ENCODE measurements at regions not wholly inside any gene's neighbourhood (a gene's known extent, or its start where the extent isn't known, plus 50 kb on each side); places are given as distances from the start of the nearest gene placed in this dataset.

DNA sequence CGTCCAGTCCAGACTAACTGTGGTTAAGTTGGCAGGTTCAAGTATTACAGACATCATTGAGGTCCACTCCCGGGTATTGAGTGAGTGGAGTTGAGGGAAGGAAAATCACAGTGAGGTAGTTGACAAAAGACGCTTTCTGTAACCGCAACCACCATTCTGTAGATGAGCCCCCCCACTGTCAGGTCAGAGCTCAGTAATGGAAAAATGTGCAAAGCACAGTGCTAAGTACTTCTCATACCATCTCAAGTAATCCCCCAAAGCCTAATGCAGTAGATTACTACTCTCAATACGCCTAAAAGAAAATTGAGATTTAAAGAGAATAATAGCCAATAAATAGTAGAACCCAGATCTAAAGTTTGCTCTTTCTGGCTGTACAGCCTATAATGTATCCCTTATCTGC is 522.8 kb downstream of the LMO4 start:
- Histone ChIP-seq H3K36me3 (ENCODE audit: control insufficient read depth in 4 of 4, insufficient read depth in 3 of 4, low read depth in 1 of 4, low read length in 3 of 4) (no peaks in the 10 kb centered on the region), H3K4me1 (ENCODE audit: control insufficient read depth in 4 of 4, insufficient read depth in 4 of 4, low read length in 3 of 4) (no peaks in the 10 kb centered on the region), H3K27me3 (ENCODE audit: control insufficient read depth in 4 of 4, insufficient read depth in 4 of 4, low read length in 3 of 4) (no peaks in the 10 kb centered on the region), H3K27ac (ENCODE audit: low read depth in 1 of 2, low read length in 2 of 2) (no peak overlapping the region), H3K9me3 (ENCODE audit: control insufficient read depth in 4 of 4, low read length in 3 of 4) (no peaks in the 10 kb centered on the region), H3K4me3 (ENCODE audit: low read depth in 1 of 3, low read length in 3 of 3) (no peak overlapping the region), H3K9ac (ENCODE audit: low read depth in 1 of 2, low read length in 2 of 2) (no peak overlapping the region)
- WGBS = 92% methylated on average over 5 of the region's 5 CpGs
- TF ChIP-seq REST (IDR thresholded peaks at IDR 0.05) (no peak), SP1 (IDR thresholded peaks at IDR 0.05) (no peak), EGR1 (IDR thresholded peaks at IDR 0.05; ENCODE audit: low read depth in 2 of 2) (no peak), RXRA (IDR thresholded peaks at IDR 0.05) (no peak)
- TF ChIP-seq, protein P1, sequence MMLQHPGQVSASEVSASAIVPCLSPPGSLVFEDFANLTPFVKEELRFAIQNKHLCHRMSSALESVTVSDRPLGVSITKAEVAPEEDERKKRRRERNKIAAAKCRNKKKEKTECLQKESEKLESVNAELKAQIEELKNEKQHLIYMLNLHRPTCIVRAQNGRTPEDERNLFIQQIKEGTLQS (IDR thresholded peaks at IDR 0.05) = no peak
- TF ChIP-seq, protein P2, sequence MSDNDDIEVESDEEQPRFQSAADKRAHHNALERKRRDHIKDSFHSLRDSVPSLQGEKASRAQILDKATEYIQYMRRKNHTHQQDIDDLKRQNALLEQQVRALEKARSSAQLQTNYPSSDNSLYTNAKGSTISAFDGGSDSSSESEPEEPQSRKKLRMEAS (IDR thresholded peaks at IDR 0.05) = no peak
- DNase-seq (ENCODE audit: low spot score) = no peak

- no peak overlapping the region for H3K9ac ChIP-seq (ENCODE audit: low read depth in 1 of 2, low read length in 2 of 2)
- H3K27ac ChIP-seq (ENCODE audit: low read depth in 1 of 2, low read length in 2 of 2) = no peak overlapping the region
- no peak overlapping the region for H3K4me3 ChIP-seq (ENCODE audit: low read depth in 1 of 3, low read length in 3 of 3)
- WGBS = 87% methylated on average over 4 of the region's 4 CpGs
- no peaks in the 10 kb centered on the region for H3K27me3 ChIP-seq (ENCODE audit: control insufficient read depth in 4 of 4, insufficient read depth in 4 of 4, low read length in 3 of 4)
- H3K9me3 ChIP-seq (ENCODE audit: control insufficient read depth in 4 of 4, low read length in 3 of 4) = no peaks in the 10 kb centered on the region
- no peaks in the 10 kb centered on the region for H3K4me1 ChIP-seq (ENCODE audit: control insufficient read depth in 4 of 4, insufficient read depth in 4 of 4, low read length in 3 of 4)
- TF ChIP-seq HNF4A (conservative IDR thresholded peaks at IDR 0.05) (no peak), CTCF (IDR thresholded peaks at IDR 0.05; ENCODE audit: low read depth, low read length, missing input control) (no peak), FOXA1 (IDR thresholded peaks at IDR 0.05) (no peak), EGR1 (IDR thresholded peaks at IDR 0.05; ENCODE audit: low read depth in 2 of 2) (no peak), REST (IDR thresholded peaks at IDR 0.05) (no peak), RXRA (IDR thresholded peaks at IDR 0.05) (no peak), FOXA2 (IDR thresholded peaks at IDR 0.05) (no peak), GABPA (IDR thresholded peaks at IDR 0.05 in 1 of 2, conservative IDR thresholded peaks at IDR 0.05 in 1 of 2) (no peak), HNF4G (IDR thresholded peaks at IDR 0.05) (no peak), NR2F2 (IDR thresholded peaks at IDR 0.05) (no peak), JUND (IDR thresholded peaks at IDR 0.05) (no peak), ZBTB33 (IDR thresholded peaks at IDR 0.05) (no peak), YY1 (IDR thresholded peaks at IDR 0.05) (no peak), TAF1 (conservative IDR thresholded peaks at IDR 0.05) (no peak), RAD21 (IDR thresholded peaks at IDR 0.05) (no peak)
- TF ChIP-seq, protein P2 (IDR thresholded peaks at IDR 0.05) = no peak
- TF ChIP-seq, protein P1 (IDR thresholded peaks at IDR 0.05) = no peak
- no peaks in the 10 kb centered on the region for H3K36me3 ChIP-seq (ENCODE audit: control insufficient read depth in 4 of 4, insufficient read depth in 3 of 4, low read depth in 1 of 4, low read length in 3 of 4)
- no peak for DNase-seq (ENCODE audit: low spot score)
Measured at GRCh38 chr1:87852410-87853161, 523.9 kb downstream of the LMO4 start.
